ENCODE measurements at regions not wholly inside any gene's neighbourhood (a gene's known extent, or its start where the extent isn't known, plus 50 kb on each side); places are given as distances from the start of the nearest gene placed in this dataset.

DNA sequence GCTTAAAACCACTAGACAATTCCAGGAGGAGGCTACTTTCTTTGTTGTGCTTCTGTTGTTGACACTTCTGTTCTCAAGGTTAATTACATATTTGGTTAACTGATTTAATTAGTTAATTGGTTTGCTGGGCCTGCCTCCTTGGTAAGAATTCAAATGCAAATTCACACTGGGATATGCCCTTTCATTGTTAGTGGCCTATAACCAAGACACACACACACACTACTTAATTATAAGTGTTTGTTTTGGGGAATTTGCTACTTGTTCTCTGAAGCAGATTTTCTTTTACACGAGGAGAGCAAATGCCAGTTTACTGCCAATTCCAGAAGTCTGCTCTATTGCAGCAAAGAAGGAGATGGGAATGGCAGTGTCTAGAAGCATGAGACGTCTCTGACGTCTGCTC lies 101.6 kb upstream of the BASP1 start:
- H3K36me3 ChIP-seq (ENCODE audit: control insufficient read depth, insufficient read depth, low read length): no peaks in the 10 kb centered on the region
- Mint-ChIP-seq H3K27me3 (ENCODE audit: low read depth in 2 of 2) (no peaks in the 10 kb centered on the region), H3K4me1 (peaks cover 0 to 5% of the 10 kb centered on the region in 2 donors), H3K27ac (no peak overlapping the region), H3K9me3 (peaks cover 2 to 4% of the 10 kb centered on the region in 2 donors), H3K4me3 (no peak overlapping the region), H3K36me3 (no peaks in the 10 kb centered on the region)
- H3K9me3 ChIP-seq (ENCODE audit: control insufficient read depth, insufficient read depth, low read length): no peaks in the 10 kb centered on the region
- TF ChIP-seq, protein P1, sequence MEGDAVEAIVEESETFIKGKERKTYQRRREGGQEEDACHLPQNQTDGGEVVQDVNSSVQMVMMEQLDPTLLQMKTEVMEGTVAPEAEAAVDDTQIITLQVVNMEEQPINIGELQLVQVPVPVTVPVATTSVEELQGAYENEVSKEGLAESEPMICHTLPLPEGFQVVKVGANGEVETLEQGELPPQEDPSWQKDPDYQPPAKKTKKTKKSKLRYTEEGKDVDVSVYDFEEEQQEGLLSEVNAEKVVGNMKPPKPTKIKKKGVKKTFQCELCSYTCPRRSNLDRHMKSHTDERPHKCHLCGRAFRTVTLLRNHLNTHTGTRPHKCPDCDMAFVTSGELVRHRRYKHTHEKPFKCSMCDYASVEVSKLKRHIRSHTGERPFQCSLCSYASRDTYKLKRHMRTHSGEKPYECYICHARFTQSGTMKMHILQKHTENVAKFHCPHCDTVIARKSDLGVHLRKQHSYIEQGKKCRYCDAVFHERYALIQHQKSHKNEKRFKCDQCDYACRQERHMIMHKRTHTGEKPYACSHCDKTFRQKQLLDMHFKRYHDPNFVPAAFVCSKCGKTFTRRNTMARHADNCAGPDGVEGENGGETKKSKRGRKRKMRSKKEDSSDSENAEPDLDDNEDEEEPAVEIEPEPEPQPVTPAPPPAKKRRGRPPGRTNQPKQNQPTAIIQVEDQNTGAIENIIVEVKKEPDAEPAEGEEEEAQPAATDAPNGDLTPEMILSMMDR (IDR thresholded peaks at IDR 0.05): no peak
- WGBS (ENCODE audit: insufficient coverage): 76% methylated on average over 3 of the region's 3 CpGs
- DNase-seq (no peak), ATAC-seq (no peak)
- H3K4me1 ChIP-seq (ENCODE audit: control insufficient read depth, insufficient read depth, low read length): no peaks in the 10 kb centered on the region
- intact Hi-C loops (cut with micrococcal nuclease): no loop called here
- H3K27ac ChIP-seq (ENCODE audit: low read length): no peak overlapping the region
- H3K4me3 ChIP-seq (ENCODE audit: low read length): no peak overlapping the region
- H3K27me3 ChIP-seq (ENCODE audit: control insufficient read depth, insufficient read depth, low read length): no peaks in the 10 kb centered on the region

- Histone ChIP-seq H3K4me3 (ENCODE audit: low read length) (no peak overlapping the region), H3K27me3 (ENCODE audit: control insufficient read depth, insufficient read depth, low read length) (no peaks in the 10 kb centered on the region), H3K4me1 (ENCODE audit: control insufficient read depth, insufficient read depth, low read length) (no peaks in the 10 kb centered on the region), H3K27ac (ENCODE audit: low read length) (no peak overlapping the region), H3K36me3 (ENCODE audit: control insufficient read depth, insufficient read depth, low read length) (no peaks in the 10 kb centered on the region), H3K9me3 (ENCODE audit: control insufficient read depth, insufficient read depth, low read length) (no peaks in the 10 kb centered on the region)
- ATAC-seq (peak; percentile 52 to 79 (median 54)), DNase-seq (peak in 1 of 2 donors; percentile 8)
- no peak overlapping the region for H3K4me3 Mint-ChIP-seq
- no peaks in the 10 kb centered on the region for H3K36me3 Mint-ChIP-seq
- intact Hi-C loops (cut with micrococcal nuclease): no loop called here
- TF ChIP-seq, protein P1 (IDR thresholded peaks at IDR 0.05): no peak
- H3K27me3 Mint-ChIP-seq (ENCODE audit: low read depth in 2 of 2): no peaks in the 10 kb centered on the region
- peaks cover 0 to 5% of the 10 kb centered on the region in 2 donors for H3K4me1 Mint-ChIP-seq
- peaks cover 2 to 4% of the 10 kb centered on the region in 2 donors for H3K9me3 Mint-ChIP-seq
- 6% methylated on average over 9 of the region's 9 CpGs for WGBS (ENCODE audit: insufficient coverage)
- peak overlapping the region in 1 of 2 donors; percentile 44 for H3K27ac Mint-ChIP-seq
Observed at GRCh38 chr5:17118631-17119030, 98.8 kb upstream of the BASP1 start.

GRCh38 chr5:17120209-17120608 lies 97.2 kb upstream of the BASP1 start:
- no peak overlapping the region for H3K4me3 Mint-ChIP-seq
- ATAC-seq: no peak
- intact Hi-C loops (cut with micrococcal nuclease): no loop called here
- no peaks in the 10 kb centered on the region for H3K4me1 ChIP-seq (ENCODE audit: control insufficient read depth, insufficient read depth, low read length)
- no peaks in the 10 kb centered on the region for H3K36me3 Mint-ChIP-seq
- H3K27ac ChIP-seq (ENCODE audit: low read length): no peak overlapping the region
- no peaks in the 10 kb centered on the region for H3K9me3 ChIP-seq (ENCODE audit: control insufficient read depth, insufficient read depth, low read length)
- H3K27me3 Mint-ChIP-seq (ENCODE audit: low read depth in 2 of 2): peaks cover 0 to 2% of the 10 kb centered on the region in 2 donors
- H3K4me1 Mint-ChIP-seq: peaks cover 0 to 5% of the 10 kb centered on the region in 2 donors
- H3K4me3 ChIP-seq (ENCODE audit: low read length): no peak overlapping the region
- no peaks in the 10 kb centered on the region for H3K36me3 ChIP-seq (ENCODE audit: control insufficient read depth, insufficient read depth, low read length)
- H3K27ac Mint-ChIP-seq: no peak overlapping the region
- WGBS (ENCODE audit: insufficient coverage): 100% methylated on average over 3 of the region's 3 CpGs
- TF ChIP-seq, protein P1 (IDR thresholded peaks at IDR 0.05): no peak
- H3K27me3 ChIP-seq (ENCODE audit: control insufficient read depth, insufficient read depth, low read length): no peaks in the 10 kb centered on the region
- no peak for DNase-seq
- peaks cover 5% of the 10 kb centered on the region in 2 donors for H3K9me3 Mint-ChIP-seq

DNA sequence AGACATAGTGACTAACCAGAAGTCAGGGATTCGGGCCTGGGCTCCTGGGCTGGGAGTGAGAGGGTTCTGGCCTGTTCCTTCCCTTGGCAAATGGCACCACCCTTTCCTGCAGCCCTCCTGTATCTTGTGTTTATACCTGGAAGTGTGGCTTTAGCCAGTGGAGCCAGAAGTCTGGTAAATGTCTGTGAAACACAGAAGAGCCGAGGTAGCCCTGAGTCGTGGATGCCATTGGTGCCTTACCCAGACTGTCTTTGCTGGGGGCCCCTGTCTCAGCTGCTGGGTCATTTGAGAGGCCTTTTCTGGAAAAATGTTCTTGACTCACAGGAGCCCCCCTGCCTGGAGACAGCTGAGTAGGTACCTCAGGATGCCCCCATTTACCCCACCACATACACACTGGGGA lies 95.7 kb upstream of the BASP1 start:
- peaks cover 0 to 2% of the 10 kb centered on the region in 2 donors for H3K27me3 Mint-ChIP-seq (ENCODE audit: low read depth in 2 of 2)
- no peaks in the 10 kb centered on the region for H3K36me3 ChIP-seq (ENCODE audit: control insufficient read depth, insufficient read depth, low read length)
- no peaks in the 10 kb centered on the region for H3K36me3 Mint-ChIP-seq
- ATAC-seq (no peak), DNase-seq (no peak)
- peaks cover 0 to 5% of the 10 kb centered on the region in 2 donors for H3K4me1 Mint-ChIP-seq
- no peaks in the 10 kb centered on the region for H3K4me1 ChIP-seq (ENCODE audit: control insufficient read depth, insufficient read depth, low read length)
- H3K27me3 ChIP-seq (ENCODE audit: control insufficient read depth, insufficient read depth, low read length): no peaks in the 10 kb centered on the region
- TF ChIP-seq, protein P1 (IDR thresholded peaks at IDR 0.05): no peak
- no peak overlapping the region for H3K27ac ChIP-seq (ENCODE audit: low read length)
- 74% methylated on average over 3 of the region's 3 CpGs for WGBS (ENCODE audit: insufficient coverage)
- H3K9me3 ChIP-seq (ENCODE audit: control insufficient read depth, insufficient read depth, low read length): no peaks in the 10 kb centered on the region
- H3K27ac Mint-ChIP-seq: no peak overlapping the region
- peaks cover 3 to 7% of the 10 kb centered on the region in 2 donors for H3K9me3 Mint-ChIP-seq
- no peak overlapping the region for H3K4me3 ChIP-seq (ENCODE audit: low read length)
- H3K4me3 Mint-ChIP-seq: no peak overlapping the region
- intact Hi-C loops (cut with micrococcal nuclease): no loop called here

Measured in natural killer cell (primary cell).